ENCODE measurements at regions not wholly inside any gene's neighbourhood (a gene's known extent, or its start where the extent isn't known, plus 50 kb on each side); places are given as distances from the start of the nearest gene placed in this dataset.

DNA sequence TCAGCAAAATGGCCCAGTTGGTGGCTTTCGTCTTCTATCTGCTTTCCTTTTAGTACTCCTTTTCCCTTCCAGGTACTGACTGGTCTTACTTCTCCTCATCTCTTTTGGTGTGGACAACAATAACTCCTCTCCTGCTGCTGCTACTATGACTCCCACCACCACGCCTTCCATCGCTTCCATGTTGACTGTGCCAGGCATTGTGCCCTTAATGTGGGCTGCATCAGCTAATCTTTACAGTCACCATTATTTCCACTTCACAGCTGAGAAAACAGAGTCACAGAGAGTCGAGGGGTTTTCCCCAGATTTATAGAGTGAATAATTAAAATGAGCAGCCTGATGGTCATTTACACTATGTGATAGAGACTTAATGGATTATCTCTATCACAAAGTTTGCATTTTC is 184.9 kb upstream of the IL12B start:
- Histone ChIP-seq H3K9ac (ENCODE audit: low read length) (no peak overlapping the region), H3F3A (ENCODE audit: insufficient read depth, low read length) (no peaks in the 10 kb centered on the region), H3K9me3 (replicated peaks; ENCODE audit: insufficient read depth, low read length) (no peaks in the 10 kb centered on the region), H3K9me2 (replicated peaks; ENCODE audit: insufficient read depth, low read length) (no peaks in the 10 kb centered on the region), H3K4me1 (ENCODE audit: low read length) (0 out of 2 replicates have a peak, but pooled peaks cover 5% of the 10 kb centered on the region), H3K79me2 (ENCODE audit: low read length) (no peaks in the 10 kb centered on the region), H3K36me3 (replicated peaks; ENCODE audit: insufficient read depth, low read length) (no peaks in the 10 kb centered on the region), H4K20me1 (ENCODE audit: insufficient read depth, low read length) (no peaks in the 10 kb centered on the region), H3K27me3 (replicated peaks; ENCODE audit: insufficient read depth, low read length) (no peaks in the 10 kb centered on the region), H3K4me3 (ENCODE audit: low read length) (no peak overlapping the region), H3K4me2 (ENCODE audit: low read depth, low read length) (no peak overlapping the region), H3K27ac (ENCODE audit: low read length) (no peak overlapping the region), H2AFZ (ENCODE audit: low read length) (peak overlapping the region; percentile 5; the same call in 1 of the 2 replicates)
- TF ChIP-seq EZH2phosphoT487 (IDR thresholded peaks at IDR 0.05; ENCODE audit: low read length) (no peak), CTCF (IDR thresholded peaks at IDR 0.05; ENCODE audit: low read length) (no peak), EZH2 (optimal IDR thresholded peaks at IDR 0.05; ENCODE audit: low read depth, low read length) (no peak)
- no peak for DNase-seq

- Histone ChIP-seq H3K27ac (ENCODE audit: low read length) (no peak overlapping the region), H3K9me2 (replicated peaks; ENCODE audit: insufficient read depth, low read length) (no peaks in the 10 kb centered on the region), H3K4me1 (ENCODE audit: low read length) (0 out of 2 replicates have a peak, but pooled peaks cover 5% of the 10 kb centered on the region), H3K36me3 (replicated peaks; ENCODE audit: insufficient read depth, low read length) (no peaks in the 10 kb centered on the region), H4K20me1 (ENCODE audit: insufficient read depth, low read length) (no peaks in the 10 kb centered on the region), H3K4me2 (ENCODE audit: low read depth, low read length) (peak overlapping the region; percentile 46), H3K27me3 (replicated peaks; ENCODE audit: insufficient read depth, low read length) (no peaks in the 10 kb centered on the region), H3F3A (ENCODE audit: insufficient read depth, low read length) (no peaks in the 10 kb centered on the region), H2AFZ (ENCODE audit: low read length) (peak overlapping the region; percentile 20; the same call in 1 of the 2 replicates), H3K9ac (ENCODE audit: low read length) (no peak overlapping the region), H3K79me2 (ENCODE audit: low read length) (no peaks in the 10 kb centered on the region), H3K9me3 (replicated peaks; ENCODE audit: insufficient read depth, low read length) (no peaks in the 10 kb centered on the region), H3K4me3 (ENCODE audit: low read length) (no peak overlapping the region)
- TF ChIP-seq EZH2phosphoT487 (IDR thresholded peaks at IDR 0.05; ENCODE audit: low read length) (no peak), CTCF (IDR thresholded peaks at IDR 0.05; ENCODE audit: low read length) (peak; percentile 86), EZH2 (optimal IDR thresholded peaks at IDR 0.05; ENCODE audit: low read depth, low read length) (no peak)
- DNase-seq: peak; percentile 77
These were observed 185.7 kb upstream of the IL12B start for GRCh38 chr5:159515909-159516415.

- H3K79me2 ChIP-seq (ENCODE audit: low read length): no peaks in the 10 kb centered on the region
- no peak overlapping the region for H3K4me2 ChIP-seq (ENCODE audit: low read depth, low read length)
- DNase-seq: no peak
These were observed 188.1 kb upstream of the IL12B start for GRCh38 chr5:159518371-159518770.

More at GRCh38 chr5:159518371-159518770, 188.1 kb upstream of the IL12B start:
- H3K4me1 ChIP-seq (ENCODE audit: low read length): peaks cover 16% of the 10 kb centered on the region
- H2AFZ ChIP-seq (ENCODE audit: low read length): no peak overlapping the region
- TF ChIP-seq CTCF (IDR thresholded peaks at IDR 0.05; ENCODE audit: low read length): no peak
- no peak for TF ChIP-seq EZH2 (optimal IDR thresholded peaks at IDR 0.05; ENCODE audit: low read depth, low read length)
- TF ChIP-seq EZH2phosphoT487 (IDR thresholded peaks at IDR 0.05; ENCODE audit: low read length): no peak
- H3K9ac ChIP-seq (ENCODE audit: low read length): no peak overlapping the region
- H3K27ac ChIP-seq (ENCODE audit: low read length): no peak overlapping the region
- no peaks in the 10 kb centered on the region for H3K9me2 ChIP-seq (replicated peaks; ENCODE audit: insufficient read depth, low read length)
- 0 out of 2 replicates have a peak, but pooled peaks cover 4% of the 10 kb centered on the region for H3F3A ChIP-seq (ENCODE audit: insufficient read depth, low read length)
- no peak overlapping the region for H3K4me3 ChIP-seq (ENCODE audit: low read length)
- H3K27me3 ChIP-seq (replicated peaks; ENCODE audit: insufficient read depth, low read length): no peaks in the 10 kb centered on the region
- no peaks in the 10 kb centered on the region for H4K20me1 ChIP-seq (ENCODE audit: insufficient read depth, low read length)
- no peaks in the 10 kb centered on the region for H3K36me3 ChIP-seq (replicated peaks; ENCODE audit: insufficient read depth, low read length)
- no peaks in the 10 kb centered on the region for H3K9me3 ChIP-seq (replicated peaks; ENCODE audit: insufficient read depth, low read length)
